GM12873 (cell line): ENCODE measurements at regions not wholly inside any gene's neighbourhood (a gene's known extent, or its start where the extent isn't known, plus 50 kb on each side); places are given as distances from the start of the nearest gene placed in this dataset.
A peak's percentile ranks its signal among the peaks of the same experiment; 100 is the strongest.

ENCODE experiments used
- CTCF ChIP-seq: IDR thresholded peaks from 2 replicates; pipeline ENCODE4 v1.5.1; 2012; ENCODE audit warnings: low read depth, mild to moderate bottlenecking, moderate library complexity, low read length, control low read depth; ENCODE audit not compliant: insufficient read depth; ENCODE audit errors: missing control alignments

GRCh38 chrX:30990361-30990760 lies 81.5 kb downstream of the FTHL17 start:
- no peak for TF ChIP-seq CTCF

- TF ChIP-seq CTCF, result no peak
These were observed 89.4 kb downstream of the FTHL17 start for GRCh38 chrX:30982467-30982866.

- no peak for TF ChIP-seq CTCF
These were observed 89.9 kb downstream of the FTHL17 start for GRCh38 chrX:30981968-30982367.

GRCh38 chrX:30979271-30979670 lies 90.2 kb upstream of the TAB3 start:
- no peak for TF ChIP-seq CTCF

GRCh38 chrX:30975467-30975866 lies 86.4 kb upstream of the TAB3 start:
- TF ChIP-seq CTCF, result no peak

GRCh38 chrX:30973784-30974427 lies 84.9 kb upstream of the TAB3 start:
- no peak for TF ChIP-seq CTCF

- peak; percentile 92 for TF ChIP-seq CTCF
These were observed 82.9 kb upstream of the TAB3 start for GRCh38 chrX:30971774-30972603.
